HL-60/S4 treated with phorbol 12-myristate 13-acetate at 8.2 ng/mL for 4 days and 3 days (cell line): ENCODE measurements at regions not wholly inside any gene's neighbourhood (a gene's known extent, or its start where the extent isn't known, plus 50 kb on each side); places are given as distances from the start of the nearest gene placed in this dataset.

Source experiments
- in situ Hi-C: fragments of 300-500 bp; cut with MboI; formaldehyde crosslinking; loops from 2 replicates; pipeline ENCODE4 v1.15.0; 2022; ENCODE audit warnings: low sequenced_read_pairs

- in situ Hi-C loops, result no loop called here
Measured at GRCh38 chr11:95294701-95295100, 63.7 kb upstream of the SESN3 start.

- in situ Hi-C loops, result no loop called here
Measured at GRCh38 chr11:95293116-95293515, 62.1 kb upstream of the SESN3 start.

- in situ Hi-C loops, result no loop called here
Measured at GRCh38 chr11:95291946-95292345, 60.9 kb upstream of the SESN3 start.

GRCh38 chr11:95289378-95290101 lies 58.5 kb upstream of the SESN3 start:
- in situ Hi-C loops, result no loop called here

- in situ Hi-C loops, result no loop called here
Measured at GRCh38 chr11:95284057-95285052, 53.4 kb upstream of the SESN3 start.

DNA sequence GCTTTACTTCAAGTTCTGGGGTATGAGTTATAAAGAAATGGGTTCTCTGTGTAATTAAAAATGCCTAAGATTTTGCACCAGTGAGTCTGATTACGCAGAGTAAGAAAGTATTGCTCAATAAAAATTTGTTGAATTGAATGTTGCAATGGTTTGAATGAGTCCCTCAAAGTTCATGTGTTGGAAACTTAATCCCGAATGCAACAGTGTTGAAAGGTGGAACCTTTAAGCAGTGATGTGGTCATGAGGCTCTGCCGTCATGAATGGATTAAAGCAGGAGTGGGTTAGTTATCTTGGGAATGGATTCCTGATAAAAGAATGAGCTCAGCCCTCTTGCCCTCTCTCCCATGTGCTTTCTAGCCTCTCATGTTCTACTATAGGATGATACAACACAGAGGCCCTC lies 52.6 kb upstream of the SESN3 start:
- in situ Hi-C loops, result no loop called here

DNA sequence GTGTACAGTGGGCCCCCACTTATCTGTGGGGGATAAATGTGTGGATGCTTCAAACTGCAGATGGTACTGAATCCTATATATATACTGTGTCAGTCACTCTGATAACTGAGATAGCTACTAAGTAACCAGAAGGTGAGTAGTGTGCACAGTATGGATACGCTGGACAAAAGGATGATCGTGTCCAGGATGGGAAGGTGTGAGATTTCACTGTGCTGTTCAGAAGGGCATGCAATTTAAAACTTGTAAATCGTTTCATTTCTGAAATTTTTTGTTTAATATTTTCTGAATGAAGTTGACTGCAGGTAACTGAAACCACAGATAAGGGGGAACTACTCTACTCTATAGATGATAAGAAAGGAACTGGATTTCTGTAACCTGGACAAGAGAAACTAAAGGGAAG lies 52.1 kb upstream of the SESN3 start:
- in situ Hi-C loops, result no loop called here

DNA sequence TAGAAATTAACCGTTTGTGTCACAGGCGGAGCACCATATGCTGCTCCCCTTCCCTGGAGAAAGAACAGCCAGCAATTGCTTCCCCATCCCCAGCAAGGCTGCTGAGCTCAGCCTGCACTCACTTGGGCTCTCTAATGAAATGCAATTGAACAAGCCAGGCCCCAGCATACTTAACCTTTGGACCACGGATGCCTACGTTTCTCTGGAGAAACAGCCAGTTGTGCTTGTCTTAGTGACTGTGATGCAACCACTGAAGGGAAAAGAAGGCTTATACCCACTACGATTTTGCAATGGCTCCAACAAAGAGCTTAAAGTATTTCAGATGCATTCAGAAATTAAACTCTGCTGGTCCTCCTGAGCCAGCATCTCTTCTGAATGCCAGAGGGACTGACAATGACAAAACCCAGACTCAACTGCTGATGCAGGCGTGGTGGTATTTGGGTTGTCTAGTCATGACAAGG lies 51.3 kb upstream of the SESN3 start:
- in situ Hi-C loops, result no loop called here
